GM21737 (cell line): ENCODE measurements at regions not wholly inside any gene's neighbourhood (a gene's known extent, or its start where the extent isn't known, plus 50 kb on each side); places are given as distances from the start of the nearest gene placed in this dataset.
"Not testable (repeated sequence)": the region's sequence is repeated elsewhere in the genome, so short reads cannot be mapped to it uniquely, and the experiment has no call there.

Experiments
- ATAC-seq: cut with Tn5 transposase; IDR thresholded peaks from one replicate; pipeline ENCODE4 v1.9.1; 2021; ENCODE audit warnings: mild to moderate bottlenecking, moderate library complexity; ENCODE audit not compliant: unreplicated experiment

GRCh38 chr18:75777630-75778029 is 350.1 kb upstream of the SMIM21 start:
- no peak for ATAC-seq

- ATAC-seq = no peak
Observed at GRCh38 chr18:75775121-75775520, 347.6 kb upstream of the SMIM21 start.

GRCh38 chr18:75773618-75774017 is 346.1 kb upstream of the SMIM21 start:
- no peak for ATAC-seq

- no peak for ATAC-seq
Observed at GRCh38 chr18:75762758-75763157, 335.3 kb upstream of the SMIM21 start.

GRCh38 chr18:75760208-75760607 is 332.7 kb upstream of the SMIM21 start:
- ATAC-seq = no peak

- ATAC-seq = no peak
Observed at GRCh38 chr18:75757951-75758350, 330.4 kb upstream of the SMIM21 start.

GRCh38 chr18:75754433-75754832 is 326.9 kb upstream of the SMIM21 start:
- ATAC-seq = no peak

- no peak for ATAC-seq
Observed at GRCh38 chr18:75753753-75754152, 326.2 kb upstream of the SMIM21 start.

- ATAC-seq = no peak
Observed at GRCh38 chr18:75752740-75753263, 325.3 kb upstream of the SMIM21 start.

- no peak for ATAC-seq
Observed at GRCh38 chr18:75745147-75745546, 317.6 kb upstream of the SMIM21 start.

GRCh38 chr18:75742516-75742915 is 315.0 kb upstream of the SMIM21 start:
- ATAC-seq = no peak

- no peak for ATAC-seq
Observed at GRCh38 chr18:75739682-75740081, 312.2 kb upstream of the SMIM21 start.

GRCh38 chr18:75735291-75735690 is 307.8 kb upstream of the SMIM21 start:
- ATAC-seq = no peak

- ATAC-seq = no peak
Observed at GRCh38 chr18:75730249-75730648, 302.7 kb upstream of the SMIM21 start.

- no peak for ATAC-seq
Observed at GRCh38 chr18:75728621-75729020, 301.1 kb upstream of the SMIM21 start.

GRCh38 chr18:75727456-75727855 is 300.0 kb upstream of the SMIM21 start:
- no peak for ATAC-seq

GRCh38 chr18:75723521-75724340 is 296.2 kb upstream of the SMIM21 start:
- ATAC-seq = no peak

- ATAC-seq = no peak
Observed at GRCh38 chr18:75714766-75715165, 287.3 kb upstream of the SMIM21 start.

GRCh38 chr18:75712124-75712867 is 284.8 kb upstream of the SMIM21 start:
- ATAC-seq = not testable (repeated sequence)

- no peak for ATAC-seq
Observed at GRCh38 chr18:75700561-75700960, 273.1 kb upstream of the SMIM21 start.

GRCh38 chr18:75698861-75699260 is 271.4 kb upstream of the SMIM21 start:
- ATAC-seq = no peak

GRCh38 chr18:75697493-75697892 is 270.0 kb upstream of the SMIM21 start:
- ATAC-seq = no peak
